ENCODE measurements at regions not wholly inside any gene's neighbourhood (a gene's known extent, or its start where the extent isn't known, plus 50 kb on each side); places are given as distances from the start of the nearest gene placed in this dataset.

- TF ChIP-seq, protein P1, sequence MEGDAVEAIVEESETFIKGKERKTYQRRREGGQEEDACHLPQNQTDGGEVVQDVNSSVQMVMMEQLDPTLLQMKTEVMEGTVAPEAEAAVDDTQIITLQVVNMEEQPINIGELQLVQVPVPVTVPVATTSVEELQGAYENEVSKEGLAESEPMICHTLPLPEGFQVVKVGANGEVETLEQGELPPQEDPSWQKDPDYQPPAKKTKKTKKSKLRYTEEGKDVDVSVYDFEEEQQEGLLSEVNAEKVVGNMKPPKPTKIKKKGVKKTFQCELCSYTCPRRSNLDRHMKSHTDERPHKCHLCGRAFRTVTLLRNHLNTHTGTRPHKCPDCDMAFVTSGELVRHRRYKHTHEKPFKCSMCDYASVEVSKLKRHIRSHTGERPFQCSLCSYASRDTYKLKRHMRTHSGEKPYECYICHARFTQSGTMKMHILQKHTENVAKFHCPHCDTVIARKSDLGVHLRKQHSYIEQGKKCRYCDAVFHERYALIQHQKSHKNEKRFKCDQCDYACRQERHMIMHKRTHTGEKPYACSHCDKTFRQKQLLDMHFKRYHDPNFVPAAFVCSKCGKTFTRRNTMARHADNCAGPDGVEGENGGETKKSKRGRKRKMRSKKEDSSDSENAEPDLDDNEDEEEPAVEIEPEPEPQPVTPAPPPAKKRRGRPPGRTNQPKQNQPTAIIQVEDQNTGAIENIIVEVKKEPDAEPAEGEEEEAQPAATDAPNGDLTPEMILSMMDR (IDR thresholded peaks at IDR 0.05; ENCODE audit: insufficient read depth, low read depth, low read length, missing control alignments) = no peak
- DNase-seq (ENCODE audit: low read depth) = peak; percentile 67
- H3K4me3 ChIP-seq (ENCODE audit: low read length) = no peak overlapping the region
Measured at GRCh38 chr13:30143666-30144400, 163.5 kb downstream of the KATNAL1 start.

DNA sequence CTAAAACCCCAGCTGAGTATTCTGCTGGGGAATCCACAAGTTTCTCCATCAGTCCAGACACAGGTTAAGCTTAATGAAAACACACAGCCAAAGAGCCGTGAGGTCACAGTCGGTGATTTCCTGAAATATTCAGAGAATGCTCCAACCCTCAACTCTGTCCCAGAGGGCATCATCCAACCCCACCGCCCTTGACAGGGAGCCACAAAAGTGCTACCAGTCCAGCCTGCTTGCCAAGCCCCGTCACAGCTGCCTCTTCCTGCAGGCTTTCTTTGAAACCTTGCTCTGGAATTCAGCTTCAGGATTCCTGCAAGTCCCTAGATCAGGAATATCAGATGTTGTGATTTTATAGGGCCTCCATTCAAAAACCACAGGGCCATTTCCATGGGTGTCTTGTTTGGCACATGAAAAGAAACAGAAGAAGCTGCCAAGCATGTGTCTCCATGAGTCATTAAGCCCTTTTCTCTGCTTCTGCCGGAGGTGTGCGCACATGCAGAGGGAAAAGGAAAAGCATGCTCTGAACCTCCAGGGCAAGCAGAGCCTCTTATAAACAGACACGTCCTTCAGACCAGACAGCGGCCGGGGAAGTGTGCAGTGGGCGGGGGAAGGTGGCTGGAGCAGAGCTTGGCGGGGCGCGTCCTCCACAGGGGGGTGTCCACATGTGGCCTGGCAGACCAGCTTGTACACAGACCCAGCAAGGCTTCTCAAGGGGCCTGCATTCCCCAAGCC lies 164.7 kb downstream of the KATNAL1 start:
- DNase-seq (ENCODE audit: low read depth) = peak; percentile 91
- no peak overlapping the region for H3K4me3 ChIP-seq (ENCODE audit: low read length)
- TF ChIP-seq, protein P1 (IDR thresholded peaks at IDR 0.05; ENCODE audit: insufficient read depth, low read depth, low read length, missing control alignments) = no peak

GRCh38 chr13:30141775-30142485 lies 165.4 kb downstream of the KATNAL1 start:
- TF ChIP-seq, protein P1 (IDR thresholded peaks at IDR 0.05; ENCODE audit: insufficient read depth, low read depth, low read length, missing control alignments) = no peak
- DNase-seq (ENCODE audit: low read depth) = no peak
- no peak overlapping the region for H3K4me3 ChIP-seq (ENCODE audit: low read length)

GRCh38 chr13:30140973-30141372 lies 166.4 kb downstream of the KATNAL1 start:
- H3K4me3 ChIP-seq (ENCODE audit: low read length) = no peak overlapping the region
- DNase-seq (ENCODE audit: low read depth) = no peak
- TF ChIP-seq, protein P1 (IDR thresholded peaks at IDR 0.05; ENCODE audit: insufficient read depth, low read depth, low read length, missing control alignments) = no peak

- H3K4me3 ChIP-seq (ENCODE audit: low read length) = no peak overlapping the region
- no peak for DNase-seq (ENCODE audit: low read depth)
- TF ChIP-seq, protein P1 (IDR thresholded peaks at IDR 0.05; ENCODE audit: insufficient read depth, low read depth, low read length, missing control alignments) = no peak
Measured at GRCh38 chr13:30138511-30138910, 168.8 kb downstream of the KATNAL1 start.

- TF ChIP-seq, protein P1 (IDR thresholded peaks at IDR 0.05; ENCODE audit: insufficient read depth, low read depth, low read length, missing control alignments) = no peak
- DNase-seq (ENCODE audit: low read depth) = no peak
- no peak overlapping the region for H3K4me3 ChIP-seq (ENCODE audit: low read length)
Measured at GRCh38 chr13:30135868-30136267, 171.5 kb downstream of the KATNAL1 start.

Measured in epithelial cell of esophagus (primary cell).